HepG2 (cell line): ENCODE measurements at regions not wholly inside any gene's neighbourhood (a gene's known extent, or its start where the extent isn't known, plus 50 kb on each side); places are given as distances from the start of the nearest gene placed in this dataset.

Experiments used
- ATAC-seq: fragments of 200-7000 bp; cut with Tn5 transposase; 3 replicates; pipeline ENCODE4 v1.9.1; 2020; ENCODE audit warnings: mild to moderate bottlenecking, moderate library complexity
- BruUV-seq: library from RNA; stranded (reverse); fragments of 400-500 nt; replicated peaks from 2 replicates; lab custom pipeline; 2021; lab: Mats Ljungman, UMichigan
- CTCF ChIA-PET: fragments of 300-600 bp; formaldehyde crosslinking; extraction: SDS; loops from one replicate; lab custom pipeline; 2021; ENCODE audit warnings: low total read pairs, inconsistent platforms, low intra/inter-chr PET ratio; lab: Yijun Ruan, JAX
- POLR2A ChIA-PET: fragments of 350-600 bp; sonication (Branson Sonifier 250); formaldehyde crosslinking; loops from one replicate; lab custom pipeline; 2020; ENCODE audit warnings: antibody characterized with exemption, inconsistent platforms; lab: Yijun Ruan, JAX
- DNase-seq: peaks from one replicate; pipeline ENCODE4 v3.0.0-alpha.2; 2015; ENCODE audit warnings: low spot score
- FAIRE-seq: peaks from 3 replicates; lab custom pipeline; 2011; peaks lifted over from hg19 to GRCh38; lab: Jason Lieb, UNC
- H2AFZ ChIP-seq: one replicate; pipeline ENCODE4 v1.6.1; 2011; ENCODE audit warnings: low read length, inconsistent platforms
- H3K27ac ChIP-seq: fragments of 300-600 bp; 3 replicates; pipeline ENCODE4 v1.8.0; 2011; ENCODE audit warnings: mixed run types, mild to moderate bottlenecking, mixed read lengths, low read length, inconsistent platforms; ENCODE audit not compliant: insufficient read depth; ENCODE audit errors: extremely low read length
- H3K27me3 ChIP-seq, 2 experiments: fragments of 200-600 bp in 1 of 2; 2 replicates in 1 of 2; 3 replicates in 1 of 2; pipeline versions ENCODE4 v1.6.0 to v1.8.0; 2011; ENCODE audit warnings: low read length in 2 of 2, mild to moderate bottlenecking in 2 of 2, moderate library complexity in 2 of 2, inconsistent platforms in 1 of 2; ENCODE audit not compliant: insufficient read depth in 2 of 2, control insufficient read depth in 1 of 2
- H3K36me3 ChIP-seq, 2 experiments: fragments of 200-600 bp in 1 of 2; replicated peaks in 1 of 2; 2 replicates in 1 of 2; 3 replicates in 1 of 2; pipeline versions ENCODE4 v1.5.1 to v1.8.0; 2011; ENCODE audit warnings: low read length in 2 of 2, inconsistent platforms in 1 of 2; ENCODE audit not compliant: insufficient read depth in 2 of 2, control insufficient read depth in 1 of 2
- H3K4me1 ChIP-seq: 2 replicates; pipeline ENCODE4 v1.5.1; 2012; ENCODE audit warnings: low read length, inconsistent platforms; ENCODE audit not compliant: insufficient read depth
- H3K4me2 ChIP-seq: 2 replicates; pipeline ENCODE4 v1.6.0; 2011; ENCODE audit warnings: low read depth, low read length, inconsistent platforms
- H3K4me3 ChIP-seq, 3 experiments: fragments of 200-600 bp in 1 of 3; sonication (generic), shearing (Covaris generic) in 1 of 3; replicated peaks in 1 of 3; 2 replicates each; pipeline ENCODE4 v1.5.1; 2011 to 2016; ENCODE audit warnings: low read length in 3 of 3, inconsistent platforms in 2 of 3, low read depth in 2 of 3, mild to moderate bottlenecking in 2 of 3, control low read depth in 1 of 3, mixed read lengths in 1 of 3; ENCODE audit not compliant: insufficient read depth in 1 of 3
- H3K79me2 ChIP-seq: one replicate; pipeline ENCODE4 v1.6.1; 2011; ENCODE audit warnings: low read length, inconsistent platforms; ENCODE audit not compliant: insufficient read depth
- H3K9ac ChIP-seq: 2 replicates; pipeline ENCODE4 v1.6.0; 2011; ENCODE audit warnings: mild to moderate bottlenecking, low read depth, low read length, inconsistent platforms; ENCODE audit not compliant: insufficient read depth
- H3K9me3 ChIP-seq: 2 replicates; pipeline ENCODE4 v1.5.1; 2012; ENCODE audit warnings: mild to moderate bottlenecking, low read length
- H4K20me1 ChIP-seq: 2 replicates; pipeline ENCODE4 v1.6.0; 2011; ENCODE audit warnings: inconsistent platforms, mild to moderate bottlenecking, low read length, moderate library complexity; ENCODE audit not compliant: insufficient read depth
- CBX5 ChIP-seq: sonication (generic); formaldehyde crosslinking; IDR thresholded peaks from 2 replicates; pipeline ENCODE4 v1.4.0; 2020; ENCODE audit warnings: missing genetic modification reagents, borderline replicate concordance
- HCFC1 ChIP-seq: fragments of 150-350 bp; IDR thresholded peaks from 2 replicates; pipeline ENCODE4 v1.6.1; 2014; ENCODE audit warnings: low read depth, low read length
- LRRFIP1 ChIP-seq: sonication (generic); formaldehyde crosslinking; conservative IDR thresholded peaks from 2 replicates; pipeline ENCODE4 v1.4.0; 2020; ENCODE audit warnings: missing genetic modification reagents
- MTERF4 ChIP-seq: sonication (generic); formaldehyde crosslinking; IDR thresholded peaks from 2 replicates; pipeline ENCODE4 v1.8.0; 2023; ENCODE audit warnings: mild to moderate bottlenecking, missing genetic modification reagents
- MTF2 ChIP-seq: sonication (generic); formaldehyde crosslinking; IDR thresholded peaks from 2 replicates; pipeline ENCODE4 v1.5.0; 2020; ENCODE audit warnings: missing genetic modification reagents, borderline replicate concordance
- ONECUT2 ChIP-seq: sonication (generic); formaldehyde crosslinking; IDR thresholded peaks from 2 replicates; pipeline ENCODE4 v1.4.0; 2020; ENCODE audit warnings: missing genetic modification reagents
- PHF21A ChIP-seq: sonication (generic); formaldehyde crosslinking; IDR thresholded peaks from 2 replicates; pipeline ENCODE4 v1.5.0; 2020; ENCODE audit warnings: mild to moderate bottlenecking, missing genetic modification reagents
- TGIF2 ChIP-seq: IDR thresholded peaks from 2 replicates; pipeline ENCODE4 v1.6.1; 2016; ENCODE audit warnings: control low read depth, missing compliant biosample characterization
- ZNF232 ChIP-seq: sonication (generic); formaldehyde crosslinking; IDR thresholded peaks from 2 replicates; pipeline ENCODE4 v1.4.0; 2020; ENCODE audit warnings: missing genetic modification reagents, borderline replicate concordance
- ZNF253 ChIP-seq: sonication (generic); formaldehyde crosslinking; IDR thresholded peaks from 2 replicates; pipeline ENCODE4 v1.8.0; 2022; ENCODE audit warnings: mild to moderate bottlenecking, missing genetic modification reagents, borderline replicate concordance
- ZNF326 ChIP-seq: sonication (generic); formaldehyde crosslinking; IDR thresholded peaks from 2 replicates; pipeline ENCODE4 v1.4.0; 2020; ENCODE audit warnings: missing genetic modification reagents, borderline replicate concordance
- ZNF670 ChIP-seq: sonication (generic); formaldehyde crosslinking; IDR thresholded peaks from 2 replicates; pipeline ENCODE4 v1.8.0; 2022; ENCODE audit warnings: mild to moderate bottlenecking, missing genetic modification reagents, borderline replicate concordance
- ZNF773 ChIP-seq: sonication (generic); formaldehyde crosslinking; IDR thresholded peaks from 2 replicates; pipeline ENCODE4 v1.4.0; 2020; ENCODE audit warnings: missing genetic modification reagents, borderline replicate concordance
- WGBS: methylation state at CpG from one replicate; pipeline ENCODE4 v1.1.6; 2017; ENCODE audit warnings: low lambda C conversion rate; 5-methylcytosine and 5-hydroxymethylcytosine counted together
- in situ Hi-C: cut with HindIII; loops from 2 replicates; pipeline ENCODE4 v1.10.0; 2017; ENCODE audit warnings: low pct_unique_long_range_greater_than_20kb; ENCODE audit not compliant: extremely low pct_ligation_motif_present
- intact Hi-C: fragments of 100-400 bp; cut with micrococcal nuclease; formaldehyde crosslinking; loops from one replicate; pipeline ENCODE4 v1.10.0; 2022; ENCODE audit not compliant: unreplicated experiment
- TF ChIP-seq, protein P1 (sequence below): sonication (generic); formaldehyde crosslinking; IDR thresholded peaks from 2 replicates; pipeline ENCODE4 v1.5.1; 2020; ENCODE audit warnings: mild to moderate bottlenecking, missing genetic modification reagents, borderline replicate concordance
- TF ChIP-seq, protein P2 (sequence below): sonication (generic); formaldehyde crosslinking; IDR thresholded peaks from 2 replicates; pipeline ENCODE4 v1.5.0; 2020; ENCODE audit warnings: missing genetic modification reagents

DNA sequence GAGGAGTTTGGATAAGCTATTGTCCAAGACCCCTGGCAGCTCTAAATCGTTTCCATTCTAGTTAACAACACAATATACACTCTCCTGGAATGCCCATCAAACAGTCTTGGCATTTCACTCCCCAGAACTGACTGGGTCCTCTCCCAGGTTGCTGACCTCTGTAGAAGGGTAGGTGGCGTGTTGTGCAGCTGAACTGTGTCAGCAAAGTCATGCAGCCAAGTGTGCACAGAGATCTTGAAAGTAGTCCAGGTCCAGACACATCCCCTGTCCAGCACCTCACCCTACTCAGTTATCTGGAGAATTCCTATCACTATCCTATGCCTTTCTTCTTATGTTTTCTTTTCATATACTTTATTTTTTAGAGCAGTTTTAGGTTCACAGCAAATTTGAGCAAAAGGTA lies 312.7 kb downstream of the GABRB3 start (continued):
- TF ChIP-seq, protein P1, sequence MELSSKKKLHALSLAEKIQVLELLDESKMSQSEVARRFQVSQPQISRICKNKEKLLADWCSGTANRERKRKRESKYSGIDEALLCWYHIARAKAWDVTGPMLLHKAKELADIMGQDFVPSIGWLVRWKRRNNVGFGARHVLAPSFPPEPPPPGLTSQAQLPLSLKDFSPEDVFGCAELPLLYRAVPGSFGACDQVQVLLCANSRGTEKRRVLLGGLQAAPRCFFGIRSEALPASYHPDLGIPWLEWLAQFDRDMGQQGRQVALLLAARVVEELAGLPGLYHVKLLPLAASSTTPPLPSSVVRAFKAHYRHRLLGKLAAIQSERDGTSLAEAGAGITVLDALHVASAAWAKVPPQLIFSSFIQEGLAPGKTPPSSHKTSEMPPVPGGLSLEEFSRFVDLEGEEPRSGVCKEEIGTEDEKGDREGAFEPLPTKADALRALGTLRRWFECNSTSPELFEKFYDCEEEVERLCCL = no peak
- TF ChIP-seq, protein P2, sequence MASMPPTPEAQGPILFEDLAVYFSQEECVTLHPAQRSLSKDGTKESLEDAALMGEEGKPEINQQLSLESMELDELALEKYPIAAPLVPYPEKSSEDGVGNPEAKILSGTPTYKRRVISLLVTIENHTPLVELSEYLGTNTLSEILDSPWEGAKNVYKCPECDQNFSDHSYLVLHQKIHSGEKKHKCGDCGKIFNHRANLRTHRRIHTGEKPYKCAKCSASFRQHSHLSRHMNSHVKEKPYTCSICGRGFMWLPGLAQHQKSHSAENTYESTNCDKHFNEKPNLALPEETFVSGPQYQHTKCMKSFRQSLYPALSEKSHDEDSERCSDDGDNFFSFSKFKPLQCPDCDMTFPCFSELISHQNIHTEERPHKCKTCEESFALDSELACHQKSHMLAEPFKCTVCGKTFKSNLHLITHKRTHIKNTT = no peak
- TF ChIP-seq ZNF253 (CRISPR knock-in tag) (no peak), MTF2 (CRISPR knock-in tag) (no peak), TGIF2 (no peak)

GRCh38 chr15:26455828-26456227 lies 317.0 kb downstream of the GABRB3 start:
- intact Hi-C loops (no loop called here), in situ Hi-C loops (no loop called here)
- H3K9me3 ChIP-seq = peaks cover 100% of the 10 kb centered on the region
- H3K27ac ChIP-seq = no peak overlapping the region
- FAIRE-seq = no peak
- no peak for ATAC-seq
- 0% methylated on average over 2 of the region's 2 CpGs for WGBS
- ChIA-PET CTCF (no interaction called here), POLR2A (no interaction called here)
- no peaks in the 10 kb centered on the region for H3K79me2 ChIP-seq
- TF ChIP-seq ONECUT2 (CRISPR knock-in tag) (no peak), HCFC1 (no peak), MTERF4 (CRISPR knock-in tag) (no peak), LRRFIP1 (no peak), ZNF232 (CRISPR knock-in tag) (no peak), ZNF773 (CRISPR knock-in tag) (no peak), PHF21A (CRISPR knock-in tag) (no peak), ZNF670 (CRISPR knock-in tag) (no peak), CBX5 (CRISPR knock-in tag) (no peak), ZNF326 (CRISPR knock-in tag) (no peak)
- H3K4me3 ChIP-seq = no peak overlapping the region
- H4K20me1 ChIP-seq = no peaks in the 10 kb centered on the region
- BruUV-seq = no TSS peak
- H3K9ac ChIP-seq = no peak overlapping the region
- DNase-seq = no peak
- H3K4me2 ChIP-seq = no peak overlapping the region
- H3K27me3 ChIP-seq = no peaks in the 10 kb centered on the region
- H3K36me3 ChIP-seq = no peaks in the 10 kb centered on the region
- no peaks in the 10 kb centered on the region for H3K4me1 ChIP-seq
- no peak overlapping the region for H2AFZ ChIP-seq
